ENCODE measurements at regions not wholly inside any gene's neighbourhood (a gene's known extent, or its start where the extent isn't known, plus 50 kb on each side); places are given as distances from the start of the nearest gene placed in this dataset.

GRCh38 chr15:70160803-70161565 is 63.3 kb upstream of the TLE3 start:
- ATAC-seq (peak in 1 of 2 donors; percentile 10), DNase-seq (no peak)
- intact Hi-C loops (cut with DNase I): no loop called here
- H3K9me3 ChIP-seq: no peaks in the 10 kb centered on the region
- no peak overlapping the region for H3K4me3 ChIP-seq
- TF ChIP-seq, protein P1, sequence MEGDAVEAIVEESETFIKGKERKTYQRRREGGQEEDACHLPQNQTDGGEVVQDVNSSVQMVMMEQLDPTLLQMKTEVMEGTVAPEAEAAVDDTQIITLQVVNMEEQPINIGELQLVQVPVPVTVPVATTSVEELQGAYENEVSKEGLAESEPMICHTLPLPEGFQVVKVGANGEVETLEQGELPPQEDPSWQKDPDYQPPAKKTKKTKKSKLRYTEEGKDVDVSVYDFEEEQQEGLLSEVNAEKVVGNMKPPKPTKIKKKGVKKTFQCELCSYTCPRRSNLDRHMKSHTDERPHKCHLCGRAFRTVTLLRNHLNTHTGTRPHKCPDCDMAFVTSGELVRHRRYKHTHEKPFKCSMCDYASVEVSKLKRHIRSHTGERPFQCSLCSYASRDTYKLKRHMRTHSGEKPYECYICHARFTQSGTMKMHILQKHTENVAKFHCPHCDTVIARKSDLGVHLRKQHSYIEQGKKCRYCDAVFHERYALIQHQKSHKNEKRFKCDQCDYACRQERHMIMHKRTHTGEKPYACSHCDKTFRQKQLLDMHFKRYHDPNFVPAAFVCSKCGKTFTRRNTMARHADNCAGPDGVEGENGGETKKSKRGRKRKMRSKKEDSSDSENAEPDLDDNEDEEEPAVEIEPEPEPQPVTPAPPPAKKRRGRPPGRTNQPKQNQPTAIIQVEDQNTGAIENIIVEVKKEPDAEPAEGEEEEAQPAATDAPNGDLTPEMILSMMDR (IDR thresholded peaks at IDR 0.05): no peak
- H3K36me3 ChIP-seq: no peaks in the 10 kb centered on the region
- no peaks in the 10 kb centered on the region for H3K27me3 ChIP-seq (ENCODE audit: low read depth)
- H3K4me1 ChIP-seq: peaks cover 38% of the 10 kb centered on the region
- H3K27ac ChIP-seq: no peak overlapping the region

GRCh38 chr15:70160267-70160666 is 62.5 kb upstream of the TLE3 start:
- TF ChIP-seq, protein P1 (IDR thresholded peaks at IDR 0.05): no peak
- Histone ChIP-seq H3K27ac (no peak overlapping the region), H3K4me3 (no peak overlapping the region), H3K27me3 (ENCODE audit: low read depth) (no peaks in the 10 kb centered on the region), H3K9me3 (no peaks in the 10 kb centered on the region), H3K4me1 (peaks cover 37% of the 10 kb centered on the region), H3K36me3 (no peaks in the 10 kb centered on the region)
- no peak for DNase-seq
- ATAC-seq: no peak
- intact Hi-C loops (cut with DNase I): no loop called here

DNA sequence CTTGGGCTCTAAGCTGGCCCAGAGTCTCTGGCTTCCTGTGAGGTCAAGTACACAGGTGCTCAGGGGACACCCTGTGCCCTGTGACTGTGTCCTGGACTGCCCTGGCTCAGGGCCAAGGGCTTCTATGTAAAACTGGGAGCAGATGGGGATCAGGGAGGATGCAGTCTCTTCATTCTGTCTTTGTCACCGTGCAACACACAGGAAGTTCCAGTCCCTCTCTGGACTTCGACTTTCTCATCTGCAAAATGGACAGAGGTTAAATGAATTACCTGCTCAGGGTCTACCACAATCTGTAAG is 61.9 kb upstream of the TLE3 start:
- H3K4me1 ChIP-seq: peaks cover 39% of the 10 kb centered on the region
- intact Hi-C loops (cut with DNase I): no loop called here
- no peak overlapping the region for H3K27ac ChIP-seq
- ATAC-seq: no peak
- no peak for DNase-seq
- H3K9me3 ChIP-seq: no peaks in the 10 kb centered on the region
- H3K4me3 ChIP-seq: no peak overlapping the region
- H3K36me3 ChIP-seq: no peaks in the 10 kb centered on the region
- TF ChIP-seq, protein P1 (IDR thresholded peaks at IDR 0.05): no peak
- H3K27me3 ChIP-seq (ENCODE audit: low read depth): no peaks in the 10 kb centered on the region

- ATAC-seq (no peak), DNase-seq (no peak)
- TF ChIP-seq, protein P1 (IDR thresholded peaks at IDR 0.05): no peak
- Histone ChIP-seq H3K4me3 (no peak overlapping the region), H3K27ac (no peak overlapping the region), H3K27me3 (ENCODE audit: low read depth) (no peaks in the 10 kb centered on the region), H3K9me3 (no peaks in the 10 kb centered on the region), H3K4me1 (peaks cover 44% of the 10 kb centered on the region), H3K36me3 (no peaks in the 10 kb centered on the region)
- intact Hi-C loops (cut with DNase I): no loop called here
Measured at GRCh38 chr15:70159001-70159712, 61.4 kb upstream of the TLE3 start.

- TF ChIP-seq, protein P1 (IDR thresholded peaks at IDR 0.05): no peak
- Histone ChIP-seq H3K4me1 (peaks cover 51% of the 10 kb centered on the region), H3K27ac (no peak overlapping the region), H3K27me3 (ENCODE audit: low read depth) (no peaks in the 10 kb centered on the region), H3K9me3 (no peaks in the 10 kb centered on the region), H3K36me3 (no peaks in the 10 kb centered on the region), H3K4me3 (no peak overlapping the region)
- DNase-seq (no peak), ATAC-seq (no peak)
- intact Hi-C loops (cut with DNase I): no loop called here
Measured at GRCh38 chr15:70158309-70159000, 60.7 kb upstream of the TLE3 start.

Data from lower lobe of right lung (tissue), 2 donors.